ENCODE measurements at regions not wholly inside any gene's neighbourhood (a gene's known extent, or its start where the extent isn't known, plus 50 kb on each side); places are given as distances from the start of the nearest gene placed in this dataset.

- H3K79me2 ChIP-seq (ENCODE audit: low read length), result no peaks in the 10 kb centered on the region
- H4K20me1 ChIP-seq (ENCODE audit: insufficient read depth, low read length), result no peaks in the 10 kb centered on the region
- no peak for DNase-seq
- H3K4me3 ChIP-seq (ENCODE audit: low read length), result no peak overlapping the region
- H3K27me3 ChIP-seq (replicated peaks; ENCODE audit: insufficient read depth, low read length), result no peaks in the 10 kb centered on the region
- no peaks in the 10 kb centered on the region for H3F3A ChIP-seq (ENCODE audit: insufficient read depth, low read length)
- H3K4me2 ChIP-seq (ENCODE audit: low read depth, low read length), result no peak overlapping the region
- H3K36me3 ChIP-seq (replicated peaks; ENCODE audit: insufficient read depth, low read length), result no peaks in the 10 kb centered on the region
- no peak for TF ChIP-seq EZH2 (optimal IDR thresholded peaks at IDR 0.05; ENCODE audit: low read depth, low read length)
- no peak overlapping the region for H3K27ac ChIP-seq (ENCODE audit: low read length)
- no peaks in the 10 kb centered on the region for H3K9me3 ChIP-seq (replicated peaks; ENCODE audit: insufficient read depth, low read length)
- H3K4me1 ChIP-seq (ENCODE audit: low read length), result no peaks in the 10 kb centered on the region
- H2AFZ ChIP-seq (ENCODE audit: low read length), result no peak overlapping the region
- H3K9me2 ChIP-seq (replicated peaks; ENCODE audit: insufficient read depth, low read length), result no peaks in the 10 kb centered on the region
- no peak overlapping the region for H3K9ac ChIP-seq (ENCODE audit: low read length)
These were observed 560.6 kb downstream of the CPS1 start for GRCh38 chr2:211117026-211117425.

- no peaks in the 10 kb centered on the region for H3K36me3 ChIP-seq (replicated peaks; ENCODE audit: insufficient read depth, low read length)
- no peaks in the 10 kb centered on the region for H3F3A ChIP-seq (ENCODE audit: insufficient read depth, low read length)
- no peak overlapping the region for H3K27ac ChIP-seq (ENCODE audit: low read length)
- no peaks in the 10 kb centered on the region for H4K20me1 ChIP-seq (ENCODE audit: insufficient read depth, low read length)
- no peak overlapping the region for H3K4me2 ChIP-seq (ENCODE audit: low read depth, low read length)
- no peak overlapping the region for H3K4me3 ChIP-seq (ENCODE audit: low read length)
- DNase-seq, result no peak
- no peak for TF ChIP-seq CTCF (IDR thresholded peaks at IDR 0.05; ENCODE audit: low read length)
- TF ChIP-seq EZH2phosphoT487 (IDR thresholded peaks at IDR 0.05; ENCODE audit: low read length), result no peak
- no peak for TF ChIP-seq EZH2 (optimal IDR thresholded peaks at IDR 0.05; ENCODE audit: low read depth, low read length)
- no peaks in the 10 kb centered on the region for H3K9me3 ChIP-seq (replicated peaks; ENCODE audit: insufficient read depth, low read length)
- no peak overlapping the region for H3K9ac ChIP-seq (ENCODE audit: low read length)
- H2AFZ ChIP-seq (ENCODE audit: low read length), result no peak overlapping the region
- H3K27me3 ChIP-seq (replicated peaks; ENCODE audit: insufficient read depth, low read length), result no peaks in the 10 kb centered on the region
- H3K9me2 ChIP-seq (replicated peaks; ENCODE audit: insufficient read depth, low read length), result no peaks in the 10 kb centered on the region
- no peaks in the 10 kb centered on the region for H3K4me1 ChIP-seq (ENCODE audit: low read length)
- no peaks in the 10 kb centered on the region for H3K79me2 ChIP-seq (ENCODE audit: low read length)
These were observed 569.9 kb downstream of the CPS1 start for GRCh38 chr2:211126256-211126655.

GRCh38 chr2:211127501-211127900 is 571.1 kb downstream of the CPS1 start:
- no peak overlapping the region for H3K4me2 ChIP-seq (ENCODE audit: low read depth, low read length)
- H2AFZ ChIP-seq (ENCODE audit: low read length), result no peak overlapping the region
- no peaks in the 10 kb centered on the region for H3F3A ChIP-seq (ENCODE audit: insufficient read depth, low read length)
- no peak overlapping the region for H3K9ac ChIP-seq (ENCODE audit: low read length)
- no peaks in the 10 kb centered on the region for H4K20me1 ChIP-seq (ENCODE audit: insufficient read depth, low read length)
- no peak for DNase-seq
- TF ChIP-seq EZH2phosphoT487 (IDR thresholded peaks at IDR 0.05; ENCODE audit: low read length) (no peak), CTCF (IDR thresholded peaks at IDR 0.05; ENCODE audit: low read length) (no peak), EZH2 (optimal IDR thresholded peaks at IDR 0.05; ENCODE audit: low read depth, low read length) (no peak)
- H3K9me3 ChIP-seq (replicated peaks; ENCODE audit: insufficient read depth, low read length), result no peaks in the 10 kb centered on the region
- no peaks in the 10 kb centered on the region for H3K9me2 ChIP-seq (replicated peaks; ENCODE audit: insufficient read depth, low read length)
- no peaks in the 10 kb centered on the region for H3K4me1 ChIP-seq (ENCODE audit: low read length)
- no peaks in the 10 kb centered on the region for H3K36me3 ChIP-seq (replicated peaks; ENCODE audit: insufficient read depth, low read length)
- no peak overlapping the region for H3K4me3 ChIP-seq (ENCODE audit: low read length)
- no peak overlapping the region for H3K27ac ChIP-seq (ENCODE audit: low read length)
- no peaks in the 10 kb centered on the region for H3K79me2 ChIP-seq (ENCODE audit: low read length)
- H3K27me3 ChIP-seq (replicated peaks; ENCODE audit: insufficient read depth, low read length), result no peaks in the 10 kb centered on the region

- no peaks in the 10 kb centered on the region for H3K36me3 ChIP-seq (replicated peaks; ENCODE audit: insufficient read depth, low read length)
- TF ChIP-seq EZH2 (optimal IDR thresholded peaks at IDR 0.05; ENCODE audit: low read depth, low read length), result no peak
- no peak for TF ChIP-seq EZH2phosphoT487 (IDR thresholded peaks at IDR 0.05; ENCODE audit: low read length)
- no peak for TF ChIP-seq CTCF (IDR thresholded peaks at IDR 0.05; ENCODE audit: low read length)
- no peak overlapping the region for H3K9ac ChIP-seq (ENCODE audit: low read length)
- H3K27ac ChIP-seq (ENCODE audit: low read length), result no peak overlapping the region
- no peaks in the 10 kb centered on the region for H4K20me1 ChIP-seq (ENCODE audit: insufficient read depth, low read length)
- no peaks in the 10 kb centered on the region for H3K4me1 ChIP-seq (ENCODE audit: low read length)
- H3K9me3 ChIP-seq (replicated peaks; ENCODE audit: insufficient read depth, low read length), result no peaks in the 10 kb centered on the region
- DNase-seq, result no peak
- H2AFZ ChIP-seq (ENCODE audit: low read length), result no peak overlapping the region
- H3K9me2 ChIP-seq (replicated peaks; ENCODE audit: insufficient read depth, low read length), result no peaks in the 10 kb centered on the region
- no peaks in the 10 kb centered on the region for H3F3A ChIP-seq (ENCODE audit: insufficient read depth, low read length)
- H3K79me2 ChIP-seq (ENCODE audit: low read length), result no peaks in the 10 kb centered on the region
- H3K27me3 ChIP-seq (replicated peaks; ENCODE audit: insufficient read depth, low read length), result no peaks in the 10 kb centered on the region
- H3K4me2 ChIP-seq (ENCODE audit: low read depth, low read length), result no peak overlapping the region
- H3K4me3 ChIP-seq (ENCODE audit: low read length), result no peak overlapping the region
These were observed 571.9 kb downstream of the CPS1 start for GRCh38 chr2:211128287-211128686.
